LNCAP (cell line): ENCODE measurements at regions not wholly inside any gene's neighbourhood (a gene's known extent, or its start where the extent isn't known, plus 50 kb on each side); places are given as distances from the start of the nearest gene placed in this dataset.

Source experiments
- CTCF ChIP-seq: fragments of 450-650 bp; IDR thresholded peaks from 2 replicates; pipeline ENCODE4 v1.5.1; 2017; ENCODE audit warnings: mild to moderate bottlenecking

GRCh38 chr6:148199584-148199983 is 143.1 kb upstream of the SASH1 start:
- TF ChIP-seq CTCF = no peak

DNA sequence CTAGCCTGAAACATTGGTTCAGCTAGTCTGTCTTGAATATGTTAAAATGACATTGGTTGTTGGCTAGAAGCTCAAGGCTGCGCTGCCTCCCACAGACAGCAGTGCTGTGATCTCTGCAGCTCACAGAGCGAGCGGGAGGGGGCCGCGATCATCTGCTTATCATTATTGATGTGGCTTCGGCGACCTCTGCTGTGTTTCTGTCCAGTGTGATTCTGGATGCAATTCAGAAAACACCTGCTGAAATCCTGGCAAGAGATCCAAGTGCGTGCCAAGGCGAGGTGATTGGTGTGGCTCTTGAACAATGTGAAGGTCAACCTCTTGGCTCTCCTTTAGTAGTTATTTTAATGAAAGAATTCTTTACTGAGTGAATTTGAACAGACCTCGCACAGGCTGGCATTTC is 142.3 kb upstream of the SASH1 start:
- TF ChIP-seq CTCF = no peak

GRCh38 chr6:148200781-148201180 is 141.9 kb upstream of the SASH1 start:
- no peak for TF ChIP-seq CTCF

- no peak for TF ChIP-seq CTCF
Observed at GRCh38 chr6:148203281-148203925, 139.2 kb upstream of the SASH1 start.

DNA sequence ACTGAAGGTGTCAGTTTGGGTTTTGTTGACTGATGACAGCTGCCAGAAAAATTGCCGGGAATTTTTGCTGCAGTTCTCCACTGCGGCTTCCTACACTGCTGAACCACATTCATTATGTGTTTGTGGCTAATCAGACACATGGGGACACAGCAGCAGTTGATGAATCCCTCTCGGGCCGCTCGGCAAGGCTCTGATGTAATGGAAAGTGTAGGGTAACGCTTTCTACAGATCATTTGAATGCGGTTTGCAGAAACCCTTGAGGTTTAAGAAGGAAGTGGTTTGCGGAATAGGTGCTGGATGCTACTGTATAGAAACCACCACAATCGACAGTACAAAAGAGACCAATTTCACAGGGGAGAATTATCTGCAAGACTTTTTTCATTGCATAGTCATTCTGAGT is 138.7 kb upstream of the SASH1 start:
- TF ChIP-seq CTCF = no peak

DNA sequence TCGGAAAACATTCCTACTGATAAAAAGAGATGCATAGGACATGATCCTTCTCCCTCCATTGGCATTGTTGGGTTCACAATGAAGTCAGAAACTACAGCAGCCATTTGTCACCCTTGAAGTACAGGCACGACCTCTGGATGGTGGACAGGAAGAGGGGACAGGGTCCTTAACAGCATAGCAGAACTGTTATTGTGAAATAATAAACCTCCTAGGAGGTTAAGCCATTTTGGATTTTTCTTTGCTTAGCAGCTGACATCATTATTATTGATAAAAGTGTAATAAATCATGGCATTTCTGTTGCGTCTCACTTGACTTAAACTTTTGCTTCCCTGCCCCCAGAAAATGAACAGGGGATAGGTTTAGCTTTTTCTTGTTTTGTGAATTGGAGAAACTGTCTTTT is 134.3 kb upstream of the SASH1 start:
- no peak for TF ChIP-seq CTCF

DNA sequence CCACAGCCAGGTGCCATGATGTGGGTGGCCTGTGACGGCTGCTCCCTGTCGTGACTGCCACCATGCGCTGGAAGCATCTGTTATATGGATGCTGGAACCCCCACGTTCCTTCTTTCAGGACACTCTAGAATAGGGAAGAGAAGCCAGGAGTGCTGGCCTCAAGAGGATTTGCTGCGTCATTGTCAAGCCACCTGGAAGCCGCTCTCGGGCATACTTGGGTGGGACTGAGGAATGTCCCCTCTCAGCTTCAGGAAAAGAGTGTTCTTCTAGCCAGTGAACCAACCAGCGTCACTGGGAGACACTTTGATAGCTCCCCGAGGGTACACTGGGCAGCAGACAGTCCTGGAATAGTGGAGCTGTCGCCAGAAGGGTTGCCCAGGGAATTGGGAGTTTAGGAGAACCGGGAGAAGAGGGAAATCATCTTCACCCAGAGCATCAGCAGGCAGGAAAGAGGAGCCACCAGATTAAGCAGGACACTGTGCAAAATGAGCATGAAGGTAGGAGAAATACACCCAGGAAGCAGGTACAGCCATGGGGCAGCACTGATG is 130.8 kb upstream of the SASH1 start:
- TF ChIP-seq CTCF = no peak

GRCh38 chr6:148212366-148212765 is 130.3 kb upstream of the SASH1 start:
- no peak for TF ChIP-seq CTCF
